Common myeloid progenitor, CD34-positive (primary cell): ENCODE measurements at regions not wholly inside any gene's neighbourhood (a gene's known extent, or its start where the extent isn't known, plus 50 kb on each side); places are given as distances from the start of the nearest gene placed in this dataset.

Experiments used
- CTCF ChIA-PET: fragments of 350-600 bp; sonication (Branson Sonifier 250); formaldehyde crosslinking; loops from one replicate; lab custom pipeline; 2021; ENCODE audit warnings: antibody characterized with exemption; lab: Charles Lee
- POLR2A ChIA-PET: fragments of 350-600 bp; sonication (Branson Sonifier 250); formaldehyde crosslinking; loops from one replicate; lab custom pipeline; 2021; ENCODE audit warnings: antibody characterized with exemption; lab: Charles Lee
- DNase-seq, 3 donors: peaks; one replicate each; pipeline versions ENCODE4 v3.0.0 to v3.0.0-alpha.2; 2013
- H3K27ac ChIP-seq, 2 experiments: 1 replicate in 1 of 2; 2 replicates in 1 of 2; pipeline ENCODE4 v1.7.0; 2013; ENCODE audit warnings: inconsistent platforms in 2 of 2, low read length in 2 of 2, mild to moderate bottlenecking in 2 of 2, low read depth in 1 of 2, moderate library complexity in 1 of 2; ENCODE audit not compliant: severe bottlenecking in 2 of 2, insufficient read depth in 1 of 2, poor library complexity in 1 of 2
- H3K27me3 ChIP-seq, 5 experiments: replicated peaks in 2 of 5; 1 replicate in 3 of 5; 2 replicates in 2 of 5; pipeline versions ENCODE4 v1.6.1 to v1.7.0; 2013; ENCODE audit warnings: low read length in 4 of 5, mild to moderate bottlenecking in 2 of 5, moderate library complexity in 2 of 5, inconsistent platforms in 1 of 5; ENCODE audit not compliant: insufficient read depth in 5 of 5, control insufficient read depth in 4 of 5
- H3K36me3 ChIP-seq, 4 experiments: 1 replicate in 2 of 4; 2 replicates in 2 of 4; pipeline versions ENCODE4 v1.6.1 to v1.7.0; 2013; ENCODE audit warnings: low read length in 3 of 4, control low read depth in 1 of 4, mild to moderate bottlenecking in 1 of 4; ENCODE audit not compliant: control insufficient read depth in 4 of 4, insufficient read depth in 4 of 4
- H3K4me1 ChIP-seq, 4 experiments: 1 replicate in 3 of 4; 2 replicates in 1 of 4; pipeline versions ENCODE4 v1.6.1 to v1.7.1; 2013; ENCODE audit warnings: low read length in 3 of 4, mild to moderate bottlenecking in 3 of 4, control low read depth in 1 of 4, inconsistent platforms in 1 of 4, moderate library complexity in 1 of 4; ENCODE audit not compliant: control insufficient read depth in 4 of 4, insufficient read depth in 4 of 4; ENCODE audit errors: control extremely low read depth in 1 of 4
- H3K4me3 ChIP-seq, 7 experiments: 1 replicate in 4 of 7; 2 replicates in 3 of 7; pipeline versions ENCODE4 v1.5.1 to v1.7.0; 2013; ENCODE audit warnings: mild to moderate bottlenecking in 7 of 7, low read length in 6 of 7, moderate library complexity in 6 of 7, inconsistent platforms in 2 of 7, low read depth in 2 of 7, control low read depth in 1 of 7; ENCODE audit not compliant: insufficient read depth in 4 of 7, control insufficient read depth in 1 of 7; ENCODE audit errors: extremely low read depth in 1 of 7
- H3K9me3 ChIP-seq, 5 experiments: 1 replicate in 4 of 5; 2 replicates in 1 of 5; pipeline versions ENCODE4 v1.6.1 to v1.7.1; 2013; ENCODE audit warnings: low read length in 4 of 5, mild to moderate bottlenecking in 2 of 5, inconsistent platforms in 1 of 5, low read depth in 1 of 5, moderate library complexity in 1 of 5; ENCODE audit not compliant: control insufficient read depth in 4 of 5, insufficient read depth in 2 of 5; ENCODE audit errors: control extremely low read depth in 1 of 5
- WGBS: methylation state at CpG from one replicate; pipeline ENCODE4 v1.1.5; 2013; ENCODE audit not compliant: insufficient coverage; 5-methylcytosine and 5-hydroxymethylcytosine counted together

DNA sequence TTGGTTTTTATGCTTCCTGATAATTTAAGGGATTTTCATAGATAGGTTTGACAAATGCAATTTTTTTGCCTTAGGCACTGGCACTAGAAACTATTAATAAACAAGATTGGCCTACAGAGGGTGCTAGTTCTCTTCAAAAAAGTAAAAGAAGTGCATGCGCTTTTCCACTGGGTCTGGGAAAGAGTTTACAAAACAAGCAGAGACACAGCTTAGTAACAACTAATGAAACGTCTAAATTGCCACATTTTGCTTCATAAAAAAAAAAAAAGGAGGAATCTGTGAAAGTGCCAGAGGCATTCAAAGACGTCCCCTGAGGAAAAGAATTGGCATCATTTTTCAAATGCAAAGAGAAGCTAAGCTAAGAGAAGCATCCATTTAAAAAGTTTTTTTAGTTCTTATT lies 58.3 kb upstream of the EEA1 start:
- peak; percentile 68 to 84 (median 83) for DNase-seq
- H3K4me1 ChIP-seq, result peaks cover 5 to 8% (median 6%) of the 10 kb centered on the region in 4 experiments
- CTCF ChIA-PET, result interaction anchor here (0.7 to 4.3 kb wide), 33 partner anchors 9 to 1120 kb away, joined by 3 to 51 read pairs (median 5); no protein-coding TSS in a partner anchor
- H3K4me3 ChIP-seq, result peak overlapping the region in 1 of 7 experiments; percentile 21
- POLR2A ChIA-PET, result interaction anchor here (0.6 kb wide), 1 partner anchor 396 kb away, joined by 3 read pairs; no protein-coding TSS in a partner anchor
- H3K27me3 ChIP-seq, result no peaks in the 10 kb centered on the region
- H3K27ac ChIP-seq, result no peak overlapping the region
- WGBS, result 0% methylated on average over 1 of the region's 3 CpGs
- H3K9me3 ChIP-seq, result peaks cover 0 to 2% (median 0%) of the 10 kb centered on the region in 5 experiments
- H3K36me3 ChIP-seq, result no peaks in the 10 kb centered on the region

DNA sequence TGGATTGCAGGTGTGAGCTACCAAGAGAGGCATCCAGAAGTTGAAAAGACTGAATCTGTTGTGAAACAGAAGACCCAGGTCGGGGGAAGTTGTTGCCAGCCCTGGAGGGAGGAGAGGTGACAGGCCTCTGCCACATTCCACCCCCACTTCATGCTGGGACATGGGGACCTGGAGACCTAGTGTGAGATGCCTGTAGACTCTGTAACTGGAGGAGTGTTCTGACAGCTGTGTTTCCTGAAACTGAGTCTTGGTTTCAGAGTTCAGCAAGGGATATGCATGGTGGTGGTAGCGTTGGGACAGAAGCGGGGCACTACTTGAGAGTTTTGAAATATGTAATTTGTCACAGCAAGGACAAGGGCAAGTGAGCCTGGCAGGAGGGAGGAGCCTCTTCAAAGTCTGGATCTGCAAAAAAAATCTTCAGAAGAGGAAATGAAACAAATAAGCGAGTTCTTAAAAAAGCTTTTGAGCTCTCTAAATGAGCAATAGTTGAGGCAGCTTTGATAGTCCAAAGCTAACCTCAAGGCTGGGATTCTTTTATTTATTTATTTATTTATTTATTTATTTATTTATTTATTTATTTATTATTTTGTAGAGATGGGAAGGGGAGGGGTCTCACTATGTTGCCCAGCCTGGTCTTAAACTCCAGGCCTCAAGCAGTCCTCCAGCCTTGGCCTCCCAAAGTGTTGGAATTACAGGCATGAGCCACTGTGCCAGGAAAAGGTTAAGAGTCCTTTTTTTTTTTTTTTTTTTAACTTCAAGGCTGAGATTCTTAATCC lies 58.9 kb upstream of the EEA1 start:
- ChIA-PET POLR2A (no interaction called here), CTCF (interaction anchor here (1.0 to 4.3 kb wide), 30 partner anchors 9 to 1120 kb away, joined by 3 to 51 read pairs (median 5); no protein-coding TSS in a partner anchor)
- peak; percentile 22 to 61 (median 58) for DNase-seq
- peak overlapping the region in 2 of 7 experiments; percentile 15 to 21 for H3K4me3 ChIP-seq
- no peak overlapping the region for H3K27ac ChIP-seq
- peaks cover 0 to 3% (median 0%) of the 10 kb centered on the region in 5 experiments for H3K9me3 ChIP-seq
- H3K4me1 ChIP-seq, result peaks cover 5 to 8% (median 6%) of the 10 kb centered on the region in 4 experiments
- 31% methylated on average over 3 of the region's 4 CpGs for WGBS
- no peaks in the 10 kb centered on the region for H3K36me3 ChIP-seq
- H3K27me3 ChIP-seq, result no peaks in the 10 kb centered on the region

DNA sequence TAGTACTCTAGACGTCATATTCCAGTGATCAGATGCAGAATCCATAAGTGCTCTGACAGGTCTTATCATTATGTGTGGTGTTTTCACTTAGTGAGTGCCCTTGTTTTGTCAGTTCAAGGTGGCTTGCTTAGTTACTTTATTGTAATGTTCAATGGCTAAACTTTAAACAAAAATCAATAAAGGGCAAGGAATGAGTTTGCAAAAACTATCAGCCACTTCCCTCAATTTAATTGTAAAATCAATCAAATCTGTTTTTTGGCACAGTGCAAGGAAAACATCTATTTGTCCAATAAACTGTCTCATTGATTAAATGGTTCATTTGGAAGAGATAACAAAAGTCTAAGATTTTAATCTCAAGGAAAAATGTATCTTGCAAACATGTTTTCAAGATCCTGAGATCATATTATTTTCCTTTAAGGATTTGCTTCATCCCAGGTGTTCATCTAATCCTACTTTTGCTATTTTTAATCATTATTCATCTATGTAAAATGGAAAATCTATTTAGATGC lies 59.6 kb upstream of the EEA1 start:
- Histone ChIP-seq H3K4me1 (peaks cover 5 to 8% (median 6%) of the 10 kb centered on the region in 4 experiments), H3K27ac (no peak overlapping the region), H3K27me3 (no peaks in the 10 kb centered on the region), H3K36me3 (no peaks in the 10 kb centered on the region), H3K9me3 (peaks cover 0 to 8% (median 3%) of the 10 kb centered on the region in 5 experiments), H3K4me3 (no peak overlapping the region)
- DNase-seq, result no peak
- no CpG with 5 or more reads among the region's 1 CpG for WGBS
- POLR2A ChIA-PET, result no interaction called here
- CTCF ChIA-PET, result interaction anchor here (1.1 to 4.3 kb wide), 8 partner anchors 12 to 1117 kb away, joined by 3 to 51 read pairs (median 6); no protein-coding TSS in a partner anchor

DNA sequence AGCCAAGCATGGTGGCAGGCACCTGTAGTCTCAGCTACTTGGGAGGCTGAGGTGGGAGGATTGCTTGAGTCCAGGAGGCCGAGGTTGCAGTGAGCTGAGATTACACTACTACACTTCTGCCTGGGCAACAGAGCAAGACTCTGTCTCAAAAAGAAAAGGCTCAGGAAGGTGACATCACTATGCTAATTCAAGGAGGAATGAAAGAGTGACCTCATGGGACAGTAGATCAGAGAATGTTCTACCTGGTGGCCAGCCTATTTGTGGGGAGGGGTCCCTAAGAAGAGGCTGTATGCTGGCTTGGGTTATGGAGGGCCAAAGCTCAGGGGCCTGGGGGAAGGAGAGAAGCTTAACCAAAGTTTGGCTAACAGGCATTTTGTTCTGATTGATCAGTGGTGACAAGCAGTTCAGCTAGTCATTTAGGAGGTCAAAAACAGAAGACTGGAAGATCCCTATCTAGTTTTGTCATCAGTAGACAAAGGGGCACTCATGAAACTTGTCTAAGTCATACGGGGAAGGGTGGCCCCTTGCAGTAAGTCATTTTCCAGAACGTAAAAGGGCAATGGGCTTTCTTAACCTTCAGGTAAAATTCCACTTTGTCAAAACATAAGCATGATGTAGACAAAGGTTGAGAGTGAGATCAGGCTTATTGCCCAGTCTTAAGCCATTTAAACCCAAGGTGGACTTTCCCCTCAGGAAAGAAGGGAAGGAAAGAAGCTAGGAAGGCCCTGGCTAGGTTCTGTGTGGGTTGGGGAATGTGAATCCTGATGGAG lies 60.8 kb upstream of the EEA1 start:
- Histone ChIP-seq H3K4me1 (peaks cover 5 to 8% (median 6%) of the 10 kb centered on the region in 4 experiments), H3K27me3 (no peaks in the 10 kb centered on the region), H3K4me3 (no peak overlapping the region), H3K9me3 (peaks cover 1 to 8% (median 3%) of the 10 kb centered on the region in 5 experiments), H3K27ac (no peak overlapping the region), H3K36me3 (no peaks in the 10 kb centered on the region)
- ChIA-PET CTCF (interaction anchor here (1.1 kb wide), 1 partner anchor 63 kb away, joined by 3 read pairs; no protein-coding TSS in a partner anchor), POLR2A (no interaction called here)
- WGBS, result 100% methylated on average over 1 of the region's 3 CpGs
- no peak for DNase-seq

DNA sequence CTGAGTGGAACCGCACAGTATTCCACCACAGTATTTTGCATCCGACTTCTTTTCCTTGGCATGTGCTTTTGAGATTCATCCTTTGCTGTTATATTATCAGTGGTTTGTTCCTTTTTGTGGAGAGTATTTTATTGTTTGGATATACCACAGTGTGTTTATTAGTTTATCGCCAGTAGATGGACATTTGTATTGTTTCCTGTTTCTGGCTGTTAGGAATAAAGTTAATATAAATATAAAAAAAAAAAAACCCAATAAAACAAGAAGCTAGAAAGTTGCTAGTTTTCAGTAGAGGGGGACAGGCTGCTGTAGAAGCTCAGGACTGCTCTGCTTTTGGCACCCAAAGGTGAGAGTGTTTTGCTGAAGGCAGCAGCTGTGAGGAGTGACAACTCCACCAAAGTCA lies 62.0 kb upstream of the EEA1 start:
- Histone ChIP-seq H3K36me3 (no peaks in the 10 kb centered on the region), H3K27ac (no peak overlapping the region), H3K9me3 (peaks cover 1 to 8% (median 3%) of the 10 kb centered on the region in 5 experiments), H3K4me1 (peaks cover 5 to 8% (median 6%) of the 10 kb centered on the region in 4 experiments), H3K4me3 (no peak overlapping the region), H3K27me3 (no peaks in the 10 kb centered on the region)
- WGBS, result no CpG with 5 or more reads among the region's 3 CpGs
- no peak for DNase-seq
- POLR2A ChIA-PET, result no interaction called here
- CTCF ChIA-PET, result interaction anchor here (1.1 to 1.5 kb wide), 2 partner anchors 13 to 106 kb away, joined by 3 read pairs; no protein-coding TSS in a partner anchor

DNA sequence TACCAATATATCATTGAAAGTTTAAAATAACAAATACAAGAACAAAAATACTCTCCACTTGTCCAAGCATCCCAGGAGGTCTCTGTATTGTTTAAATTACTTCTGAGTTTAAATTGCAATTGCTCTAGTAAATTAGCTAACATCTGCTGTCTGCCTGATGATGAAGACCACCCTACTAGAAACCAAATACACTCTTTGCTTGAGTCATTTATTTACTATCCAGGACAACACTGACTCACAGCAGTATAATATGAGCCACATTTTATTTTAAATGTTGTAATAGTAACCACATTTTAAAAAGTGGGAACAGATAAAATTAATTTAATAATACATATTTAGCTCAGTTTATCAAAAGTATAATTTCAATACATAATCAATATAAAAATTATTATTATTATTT lies 62.9 kb upstream of the EEA1 start:
- Histone ChIP-seq H3K4me1 (peaks cover 5 to 8% (median 6%) of the 10 kb centered on the region in 4 experiments), H3K4me3 (no peak overlapping the region), H3K27me3 (no peaks in the 10 kb centered on the region), H3K9me3 (peaks cover 1 to 8% (median 3%) of the 10 kb centered on the region in 5 experiments), H3K27ac (no peak overlapping the region), H3K36me3 (no peaks in the 10 kb centered on the region)
- ChIA-PET CTCF (interaction anchor here (1.5 kb wide), 1 partner anchor 13 kb away, joined by 3 read pairs; no protein-coding TSS in a partner anchor), POLR2A (no interaction called here)
- no peak for DNase-seq
